NCI-H2107 (cell line): ENCODE measurements at regions not wholly inside any gene's neighbourhood (a gene's known extent, or its start where the extent isn't known, plus 50 kb on each side); places are given as distances from the start of the nearest gene placed in this dataset.

Experiments used
- DNase-seq: peaks from one replicate; lab custom pipeline; 2025; lab: John Stamatoyannopoulos, UW

GRCh38 chr2:46813020-46813415, 102.6 kb downstream of the MCFD2 start:
- no peak for DNase-seq
